NCI-H2107 treated with DMSO at 0.1 percent for 48 hours (cell line): ENCODE measurements at regions not wholly inside any gene's neighbourhood (a gene's known extent, or its start where the extent isn't known, plus 50 kb on each side); places are given as distances from the start of the nearest gene placed in this dataset.

ENCODE experiments used
- DNase-seq: peaks from one replicate; lab custom pipeline; 2025; ENCODE audit not compliant: unreplicated experiment; lab: John Stamatoyannopoulos, UW

DNA sequence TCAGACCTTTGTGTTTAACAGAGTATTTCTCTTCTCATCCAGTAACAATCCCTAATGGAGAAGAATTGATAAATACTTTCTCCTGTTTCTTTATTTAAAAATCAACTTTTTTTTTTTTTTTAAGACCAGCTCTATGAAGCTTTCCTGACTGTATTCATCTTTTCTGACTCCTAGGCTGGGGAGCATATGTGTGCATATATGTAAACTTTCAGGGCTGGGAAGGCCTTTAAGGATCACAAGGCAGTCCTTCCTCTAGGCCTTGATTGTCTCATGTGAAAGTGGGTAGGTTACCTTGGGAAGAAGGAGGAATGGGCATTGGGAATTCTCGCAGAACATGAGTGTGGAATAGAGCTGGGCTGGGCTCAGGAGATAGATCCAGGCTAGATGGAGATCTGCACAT lies 292.9 kb upstream of the SALL1 start:
- DNase-seq, result no peak

DNA sequence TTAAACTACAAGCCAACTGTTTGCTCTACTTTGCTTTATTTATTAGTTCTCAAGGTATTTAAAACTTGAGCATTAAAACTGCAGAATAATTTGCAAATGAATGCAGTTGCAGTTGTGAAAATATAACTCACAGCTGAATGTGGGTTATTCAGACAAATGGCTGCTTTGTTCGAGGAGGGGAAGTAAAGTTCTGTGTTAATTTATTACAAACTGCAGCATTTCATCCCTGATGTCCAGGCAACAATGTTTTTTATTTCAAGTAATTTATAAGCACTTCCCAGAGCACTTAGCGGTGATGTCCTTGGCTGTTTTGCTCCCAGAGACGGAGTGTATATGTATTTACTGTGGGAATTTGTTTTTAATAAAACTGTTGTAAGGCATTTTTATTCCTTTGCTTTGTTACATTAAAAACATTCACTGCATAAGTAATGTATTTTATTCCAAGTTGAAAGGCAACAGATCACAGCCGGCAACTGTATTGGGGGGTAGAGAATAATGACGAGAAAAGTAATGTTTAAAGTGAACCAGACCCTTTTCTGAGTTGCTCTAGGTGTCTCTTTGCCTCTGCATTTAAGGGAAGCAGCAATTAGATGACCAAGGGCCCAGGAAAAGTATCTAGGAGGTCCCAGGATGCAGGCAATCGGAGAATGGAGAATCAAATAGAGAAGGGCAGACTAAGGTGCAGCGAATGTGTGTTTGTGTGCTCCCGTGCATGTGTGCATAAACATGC lies 291.2 kb upstream of the SALL1 start:
- DNase-seq, result no peak

DNA sequence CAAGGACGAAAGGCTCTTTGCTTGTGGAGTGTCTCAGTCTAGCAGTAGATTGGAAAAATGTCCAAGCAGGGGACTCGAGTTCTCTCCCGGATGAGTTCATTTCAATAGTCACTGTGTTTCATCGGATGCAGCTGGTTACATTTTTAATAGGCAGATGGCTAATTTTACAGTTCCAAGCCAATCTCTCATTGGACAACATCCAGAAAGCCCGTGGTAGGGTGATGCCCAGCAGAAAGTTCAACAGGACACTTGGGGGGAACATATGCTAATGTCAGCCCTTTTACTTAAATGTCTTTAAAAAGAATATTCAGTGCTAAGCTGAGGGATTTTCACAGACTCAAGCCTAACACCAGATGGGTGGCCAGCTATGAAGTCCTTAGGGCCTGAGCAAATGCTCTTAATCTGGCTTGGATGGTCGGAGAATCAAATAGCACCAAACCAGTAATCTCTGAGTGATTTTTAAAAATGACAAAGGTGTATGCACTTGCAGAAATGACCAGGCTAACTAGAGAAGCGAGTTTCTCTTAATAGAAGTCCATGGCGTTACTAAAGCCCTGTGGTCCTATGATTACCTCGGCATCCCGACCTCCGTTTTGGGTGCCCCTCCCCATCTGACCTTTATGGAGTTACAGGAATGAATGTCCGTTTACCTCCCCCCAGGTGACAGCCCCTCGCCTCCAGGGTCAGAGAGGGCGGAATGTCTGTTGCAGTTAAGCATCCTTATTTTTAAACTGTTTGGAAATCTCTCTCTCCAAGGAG lies 289.2 kb upstream of the SALL1 start:
- DNase-seq, result no peak

DNA sequence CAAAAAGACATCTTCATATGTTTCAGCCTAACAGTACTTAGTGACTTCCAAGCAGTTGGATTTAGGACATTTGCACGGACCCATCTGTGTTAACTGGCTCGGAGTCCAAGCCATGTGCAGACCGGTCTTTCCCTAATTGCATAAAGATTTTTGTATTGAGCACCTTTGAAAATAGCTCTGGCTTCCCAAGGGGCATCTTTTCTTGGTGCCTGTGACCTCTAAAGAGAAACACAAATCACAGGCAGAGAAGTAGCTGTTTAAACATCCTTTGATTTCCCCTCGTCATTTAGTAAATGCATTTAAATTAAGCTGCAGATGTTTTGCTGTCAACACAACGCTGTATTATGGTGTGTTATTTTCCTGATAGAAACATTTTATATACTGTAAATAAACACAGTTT lies 288.2 kb upstream of the SALL1 start:
- no peak for DNase-seq

DNA sequence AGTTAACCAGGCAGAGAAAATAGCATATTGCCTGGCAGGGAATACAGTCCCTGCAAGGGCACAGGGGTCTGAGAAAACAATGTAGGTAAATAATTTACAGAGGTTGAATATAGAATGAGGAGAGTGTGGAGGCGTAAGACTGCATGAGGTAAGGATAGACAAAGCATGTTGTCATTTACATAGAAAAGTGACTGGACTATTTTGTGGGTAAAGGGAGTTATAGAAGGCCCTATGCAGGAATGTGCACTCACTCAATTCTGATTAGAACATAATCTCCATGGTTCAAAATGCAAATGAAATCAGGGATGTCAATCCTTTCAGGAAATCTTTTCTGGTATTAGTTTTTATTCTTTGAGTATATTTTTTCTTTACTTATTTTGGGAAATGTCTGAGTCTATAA lies 285.7 kb upstream of the SALL1 start:
- no peak for DNase-seq

DNA sequence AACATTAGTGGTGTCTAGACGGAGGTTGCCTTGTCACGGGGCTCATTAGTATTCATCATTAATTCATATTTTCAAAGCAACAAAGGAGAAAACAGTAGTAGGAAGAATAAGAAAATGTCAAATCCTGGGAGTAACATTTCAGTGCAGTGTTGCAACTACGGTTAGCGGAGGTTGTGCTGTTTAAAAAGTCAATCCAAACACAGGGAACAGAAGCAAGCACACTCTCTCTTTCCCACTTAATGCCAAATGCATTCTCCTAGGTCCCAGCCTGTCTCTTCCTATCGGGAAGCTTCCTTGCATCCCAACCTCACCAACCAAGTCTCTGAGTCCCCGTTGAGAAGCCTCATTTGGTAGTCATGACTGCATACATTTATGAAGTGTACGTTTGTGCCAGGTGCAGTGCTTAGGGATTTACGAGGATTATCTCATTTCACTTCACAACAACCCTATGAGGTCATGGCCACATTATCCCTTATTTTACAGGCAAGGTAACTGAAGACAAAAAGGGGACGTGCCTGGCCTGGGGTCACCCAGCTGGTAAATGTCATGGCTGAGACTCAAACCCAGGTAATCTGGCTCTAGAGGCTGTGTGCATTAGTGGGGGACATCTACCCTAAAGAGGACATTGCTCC lies 283.6 kb upstream of the SALL1 start:
- no peak for DNase-seq

DNA sequence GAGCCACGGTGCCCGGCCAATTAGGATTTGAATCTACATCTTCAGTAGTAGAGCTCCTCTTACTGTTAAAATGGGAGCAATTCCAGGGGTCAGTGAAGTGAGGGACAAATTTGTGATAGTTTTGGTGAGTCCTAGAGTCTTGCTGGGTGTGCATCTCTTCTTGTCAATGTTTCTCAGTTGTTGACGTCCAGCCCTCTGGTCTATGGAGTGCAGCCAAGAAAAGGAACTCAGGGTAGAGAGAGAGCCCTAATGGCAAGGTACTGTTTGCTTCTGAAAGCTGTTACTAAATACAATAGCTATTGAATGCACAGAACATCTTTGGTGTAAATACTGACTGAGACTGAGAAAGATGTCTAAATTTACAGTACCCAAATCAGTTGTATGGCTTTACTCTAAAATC lies 282.5 kb upstream of the SALL1 start:
- no peak for DNase-seq

DNA sequence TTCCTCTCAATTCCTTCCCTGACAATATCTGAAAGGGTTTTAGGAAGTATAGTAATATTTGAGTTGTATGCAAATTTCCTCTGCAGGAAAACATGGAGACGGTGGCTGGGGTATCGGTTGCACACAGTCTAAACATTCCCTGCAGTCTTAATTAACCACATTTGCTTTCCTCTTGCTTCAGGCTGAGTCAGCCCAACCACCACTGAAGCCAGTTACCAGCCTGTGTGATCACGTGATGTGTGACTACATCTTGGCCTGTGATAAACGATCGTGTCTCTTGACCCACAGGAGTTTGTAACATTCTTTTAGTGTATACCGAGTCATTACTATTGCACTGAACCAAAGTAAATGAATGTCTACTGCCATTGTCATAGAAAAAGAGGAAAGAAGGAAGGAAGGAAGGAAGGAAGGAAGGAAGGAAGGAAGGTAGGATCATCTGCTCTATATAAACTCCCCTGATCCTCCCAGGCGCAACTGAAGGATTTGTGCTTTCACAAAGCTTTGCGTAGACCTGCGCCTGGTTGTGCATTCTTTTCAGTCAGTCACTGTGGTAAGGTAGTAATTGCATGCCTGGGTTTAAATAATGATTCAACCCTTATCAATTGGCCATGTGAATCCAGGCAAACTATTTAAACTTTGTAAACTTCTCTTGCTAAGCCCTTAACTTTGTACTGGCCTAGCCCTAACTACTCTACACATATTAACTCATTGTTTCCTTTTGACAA lies 280.6 kb upstream of the SALL1 start:
- DNase-seq, result peak; percentile 75

DNA sequence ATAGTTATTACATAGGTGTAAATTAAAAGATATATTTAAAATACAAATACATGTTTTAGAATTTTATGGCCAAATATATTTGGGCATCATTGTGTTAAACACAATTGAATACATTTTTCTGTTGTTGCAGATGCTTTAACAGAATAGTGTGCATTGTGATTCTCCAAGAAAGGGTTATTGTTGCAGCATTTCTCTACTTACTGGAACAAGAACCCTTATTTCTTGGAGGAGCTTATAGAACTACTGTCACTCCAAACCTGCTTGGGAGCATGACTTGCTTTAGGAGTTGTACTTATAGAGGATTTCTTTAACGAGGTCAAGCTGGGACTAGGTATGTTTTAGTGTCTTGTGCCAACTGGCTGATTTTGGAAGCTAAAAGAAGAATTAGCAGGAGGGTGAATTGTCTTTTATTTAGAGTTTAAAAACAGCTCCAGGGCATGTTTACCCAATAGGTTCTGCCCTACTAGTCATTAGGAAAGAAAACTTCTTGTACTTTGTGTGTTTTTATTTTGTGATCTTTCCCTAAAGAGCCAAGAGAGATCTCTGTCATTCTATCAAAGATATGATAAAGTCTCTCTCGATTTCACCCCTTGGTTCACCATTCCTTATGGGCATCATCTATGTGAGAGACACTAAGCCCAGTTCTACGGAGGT lies 279.8 kb upstream of the SALL1 start:
- no peak for DNase-seq

DNA sequence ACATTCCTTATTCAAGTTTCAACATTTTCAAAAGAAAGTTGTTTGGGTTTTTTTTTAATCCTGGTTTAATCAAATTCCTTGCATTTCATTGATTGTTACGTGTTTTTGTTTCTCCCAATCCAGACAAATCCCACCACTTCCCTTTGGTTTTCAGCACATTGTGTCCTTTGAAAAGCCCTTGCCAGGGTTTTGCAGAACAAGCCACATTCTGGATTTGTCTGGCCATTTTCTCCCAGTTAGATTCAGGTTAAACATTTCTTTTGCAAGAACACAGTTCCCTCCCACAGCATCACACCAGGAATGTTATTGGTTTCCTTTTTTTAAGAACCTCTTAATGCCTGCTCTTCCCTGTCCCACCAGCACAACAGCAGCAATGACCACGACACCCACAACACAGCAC lies 278.0 kb upstream of the SALL1 start:
- no peak for DNase-seq

DNA sequence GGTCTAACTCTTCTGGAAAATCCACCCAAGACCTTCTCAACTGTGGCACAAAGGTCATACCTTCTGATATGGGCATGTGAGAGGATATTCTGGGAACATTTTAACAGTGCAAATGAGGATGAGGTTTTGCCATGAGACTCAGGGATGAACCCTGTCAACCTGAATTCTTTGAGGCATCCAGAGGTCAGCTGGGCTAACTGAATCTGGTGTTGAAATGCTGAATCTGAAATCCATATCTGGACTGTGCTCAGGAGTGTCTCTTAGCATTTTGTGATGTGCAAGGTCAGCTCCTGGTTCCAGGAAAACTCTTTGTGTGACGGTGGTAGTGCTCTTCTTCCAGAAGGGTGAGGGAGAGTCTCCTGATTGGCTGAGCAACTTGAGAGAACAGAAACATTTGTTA lies 276.0 kb upstream of the SALL1 start:
- no peak for DNase-seq

DNA sequence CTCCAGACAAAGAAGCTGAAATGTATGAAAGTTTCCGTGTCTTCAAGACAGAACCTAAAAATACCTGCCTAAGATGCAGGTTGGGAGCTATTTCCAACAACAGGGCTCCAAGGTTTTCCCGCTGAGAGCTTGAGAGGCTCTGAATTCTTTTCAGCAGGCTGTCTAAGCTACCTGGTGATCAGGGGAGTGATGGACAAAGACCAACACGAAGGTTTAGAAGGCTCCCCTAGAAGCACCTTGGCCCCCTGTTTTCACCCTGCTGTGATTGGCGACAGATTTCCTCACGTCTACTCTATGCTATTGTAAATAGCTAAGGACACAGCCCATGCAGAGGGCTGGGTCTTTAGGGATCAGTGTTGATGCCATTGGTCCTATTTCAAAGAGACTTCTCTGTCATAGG lies 275.2 kb upstream of the SALL1 start:
- no peak for DNase-seq

DNA sequence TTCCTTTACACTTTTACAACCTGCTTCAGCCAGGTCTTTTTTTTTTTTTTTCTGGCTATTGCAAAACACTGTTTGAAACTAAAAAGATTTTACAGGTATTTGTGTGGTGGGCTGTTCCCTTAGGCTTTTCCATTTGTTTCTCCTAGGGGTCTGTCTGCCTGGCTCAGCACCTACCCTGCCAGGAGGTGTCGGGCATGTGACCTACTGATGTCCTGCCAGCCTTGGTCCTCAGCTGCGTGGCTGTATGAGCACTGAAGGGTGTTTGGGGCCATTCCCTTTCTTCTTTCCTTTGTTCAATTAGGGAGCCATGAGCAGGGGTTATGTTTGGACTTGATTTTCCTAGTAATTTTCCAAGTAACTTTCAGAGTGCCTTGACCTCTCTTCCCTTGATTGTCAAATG lies 269.2 kb upstream of the SALL1 start:
- no peak for DNase-seq

DNA sequence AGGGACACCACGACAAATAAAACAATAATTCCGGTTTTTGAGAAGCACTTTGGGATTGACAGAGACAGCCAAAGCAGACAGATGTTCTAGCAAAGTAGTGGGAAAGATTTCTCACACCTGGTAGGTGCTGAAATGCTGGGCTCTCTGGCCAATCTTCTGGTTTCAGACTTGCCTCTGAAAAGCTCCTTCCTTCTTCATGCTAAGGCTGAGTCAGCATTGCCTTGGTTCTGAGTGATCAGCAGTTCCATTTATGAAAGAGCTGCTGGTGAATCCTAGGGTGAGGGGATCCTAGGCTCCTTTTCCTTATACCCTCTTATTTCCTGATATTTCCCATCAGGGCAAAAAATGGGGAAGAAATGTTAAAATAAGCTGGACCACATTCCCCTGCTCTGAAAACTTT lies 268.7 kb upstream of the SALL1 start:
- no peak for DNase-seq

DNA sequence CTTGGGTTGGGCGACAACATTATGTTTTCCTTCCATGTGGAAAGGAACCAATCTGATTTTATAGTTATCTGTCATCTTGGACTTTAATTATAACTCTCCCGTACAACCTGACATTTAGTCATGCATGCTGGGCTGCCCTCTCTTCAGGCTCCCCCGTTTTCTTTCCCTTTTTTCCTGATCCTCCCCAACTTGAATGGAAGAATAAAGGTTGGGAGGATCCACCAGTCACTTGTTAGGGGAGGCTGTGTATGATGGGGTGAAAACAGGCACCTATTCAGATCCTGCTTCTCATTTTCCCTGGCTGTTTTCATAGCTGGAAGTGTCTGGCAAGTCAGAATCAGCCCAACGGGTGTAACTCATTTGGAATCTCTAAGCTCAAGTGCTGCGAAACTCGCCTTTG lies 267.2 kb upstream of the SALL1 start:
- DNase-seq, result no peak

DNA sequence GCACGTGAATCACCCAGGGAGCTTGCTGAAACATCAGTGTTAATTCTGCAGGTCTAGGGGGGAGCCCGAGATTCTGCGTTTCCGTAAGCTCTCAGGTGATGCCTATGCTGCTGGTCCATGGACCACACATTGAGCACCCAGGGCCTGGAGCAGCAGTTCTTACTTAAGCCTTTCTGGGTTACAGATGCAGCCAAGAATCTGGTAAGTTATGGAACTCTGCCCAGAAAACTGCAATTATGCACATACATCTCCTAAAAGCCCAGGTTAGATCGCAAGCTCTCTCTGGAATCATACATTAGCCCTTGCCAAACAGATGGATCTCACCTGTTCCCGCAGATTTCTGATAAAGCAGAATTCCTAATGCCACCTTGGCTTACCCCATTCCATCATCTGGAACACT lies 265.9 kb upstream of the SALL1 start:
- no peak for DNase-seq

DNA sequence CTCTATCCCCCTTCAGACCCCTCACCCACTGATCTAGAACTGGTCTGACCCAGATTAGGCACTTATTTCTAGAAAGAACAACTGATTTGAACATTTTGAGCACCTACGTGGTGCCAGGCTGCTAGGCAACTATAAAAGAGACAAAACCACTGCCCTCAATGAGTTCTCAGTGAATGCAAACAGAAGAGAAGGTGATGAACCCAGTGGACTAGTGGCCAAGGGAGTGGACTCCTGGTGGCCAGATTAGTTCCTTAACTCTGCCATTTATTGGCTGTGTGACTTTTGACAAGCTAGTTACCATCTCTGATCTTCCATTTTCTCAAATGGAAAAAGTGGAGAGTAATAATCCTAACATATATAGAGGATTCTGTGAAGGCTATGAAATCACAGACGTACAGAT lies 259.1 kb upstream of the SALL1 start:
- no peak for DNase-seq

DNA sequence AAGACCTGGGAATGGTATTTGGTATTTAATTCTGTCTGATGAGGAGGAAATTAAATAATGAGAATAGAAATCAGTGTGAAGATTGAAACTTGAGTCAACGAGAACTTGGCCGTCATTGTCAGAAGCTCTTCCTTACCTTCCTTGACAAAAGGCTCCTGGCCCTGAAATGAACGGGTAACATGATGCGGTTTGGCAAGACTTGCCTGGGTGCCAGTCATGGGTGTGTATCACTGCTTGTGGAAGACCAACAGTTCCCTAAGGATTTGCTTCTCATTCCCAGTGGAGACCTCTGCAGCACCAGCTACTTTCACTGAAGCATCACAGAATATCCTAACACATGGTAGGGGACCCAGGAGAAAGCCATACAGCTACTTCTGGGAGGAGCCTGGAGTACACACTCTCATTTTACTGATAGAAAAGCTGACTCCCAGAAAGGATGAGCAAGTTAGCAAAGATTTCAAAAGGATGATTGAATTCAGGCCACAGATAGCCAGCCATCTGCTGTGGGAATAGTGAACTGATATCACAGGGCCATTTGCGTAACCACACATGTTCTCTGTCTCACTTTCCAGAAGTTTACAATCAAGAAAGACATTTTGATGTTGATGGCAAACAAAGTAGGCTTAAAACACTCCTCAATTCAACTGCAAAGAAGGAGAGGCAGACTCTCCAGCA lies 258.1 kb upstream of the SALL1 start:
- DNase-seq, result peak; percentile 70

DNA sequence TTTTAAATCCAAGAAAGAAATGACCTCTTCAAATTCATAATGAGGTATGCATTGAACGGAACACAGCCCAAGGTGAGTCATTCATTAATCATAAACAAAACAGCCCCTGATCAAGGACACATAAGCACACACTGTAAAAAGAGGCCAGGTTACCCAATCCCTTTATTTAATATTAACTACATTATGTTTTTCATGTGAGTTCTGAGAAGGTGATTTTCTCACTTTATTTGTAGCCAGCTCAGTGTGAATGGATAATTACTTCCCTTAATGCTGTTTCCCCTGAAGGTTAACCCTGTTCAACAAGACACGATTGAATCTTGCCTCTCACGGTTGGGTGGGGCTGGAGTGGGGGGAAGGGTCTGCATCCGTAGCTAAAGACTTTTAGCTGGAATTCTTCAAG lies 257.3 kb upstream of the SALL1 start:
- DNase-seq, result no peak

DNA sequence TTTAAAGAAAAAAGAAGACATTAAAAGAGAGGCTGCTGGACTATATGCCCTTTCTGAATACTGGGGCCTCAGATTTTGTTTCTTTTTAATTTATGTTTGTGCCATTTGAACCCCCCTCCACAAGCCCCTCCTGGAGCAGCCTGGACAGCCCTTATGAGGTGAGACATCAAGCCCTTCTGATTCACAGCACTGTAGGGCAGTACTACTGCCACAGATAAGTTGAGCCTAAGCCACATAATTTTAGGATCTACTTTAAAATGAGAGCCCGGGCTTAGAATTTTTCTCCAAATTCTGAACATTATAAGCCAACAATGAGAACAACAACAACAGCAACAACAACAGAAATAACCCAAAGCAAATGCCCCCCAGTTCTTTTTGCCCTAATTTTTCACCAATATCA lies 256.9 kb upstream of the SALL1 start:
- DNase-seq, result no peak

DNA sequence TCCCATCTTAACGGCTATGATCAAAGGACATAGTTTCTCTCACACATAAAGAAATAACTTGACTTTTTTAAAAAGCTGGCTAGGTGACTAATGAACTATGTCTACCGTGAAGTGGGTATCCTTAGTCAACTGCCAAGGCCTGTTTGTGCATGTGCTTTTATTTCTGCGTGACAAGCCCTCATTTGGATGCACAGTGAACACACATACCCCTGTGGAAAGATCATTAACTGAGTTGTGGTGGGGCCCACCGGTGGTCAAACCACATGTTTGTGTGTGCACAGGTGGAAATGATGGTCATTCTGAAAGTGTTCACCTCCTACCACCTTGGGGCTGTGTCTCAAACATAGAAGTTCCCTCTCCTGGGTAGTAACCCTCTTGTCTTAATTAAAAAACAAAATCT lies 256.1 kb upstream of the SALL1 start:
- no peak for DNase-seq
